WERI-Rb-1 (cell line): ENCODE measurements at regions not wholly inside any gene's neighbourhood (a gene's known extent, or its start where the extent isn't known, plus 50 kb on each side); places are given as distances from the start of the nearest gene placed in this dataset.

Experiments used
- DNase-seq: peaks from one replicate; pipeline ENCODE4 v3.0.0-alpha.2; 2020
- H3K27ac ChIP-seq: fragments of 250-450 bp; sonication (Bioruptor Pico); 2 replicates; pipeline ENCODE4 v1.5.1; 2020; ENCODE audit warnings: mild to moderate bottlenecking, moderate library complexity
- H3K27me3 ChIP-seq: fragments of 250-450 bp; sonication (Bioruptor Pico); 2 replicates; pipeline ENCODE4 v1.5.1; 2021; ENCODE audit warnings: mild to moderate bottlenecking, low read depth, moderate library complexity; ENCODE audit not compliant: insufficient read depth, severe bottlenecking
- H3K36me3 ChIP-seq: fragments of 250-450 bp; sonication (Bioruptor Pico); 2 replicates; pipeline ENCODE4 v1.5.1; 2020; ENCODE audit warnings: mild to moderate bottlenecking, moderate library complexity
- H3K4me3 ChIP-seq: 2 replicates; pipeline ENCODE4 v1.5.1; 2011; ENCODE audit warnings: low read depth, mild to moderate bottlenecking, control low read depth, low read length
- H3K9me3 ChIP-seq: fragments of 250-450 bp; sonication (Bioruptor Pico); 2 replicates; pipeline ENCODE4 v1.5.1; 2021; ENCODE audit warnings: mild to moderate bottlenecking, moderate library complexity; ENCODE audit not compliant: severe bottlenecking
- CTCF ChIP-seq: IDR thresholded peaks from 2 replicates; pipeline ENCODE4 v1.5.1; 2011; ENCODE audit warnings: low read depth, mild to moderate bottlenecking, control low read depth, inconsistent platforms, low read length

GRCh38 chr6:56848105-56848504 is 106.8 kb upstream of the BEND6 start:
- no peaks in the 10 kb centered on the region for H3K27me3 ChIP-seq
- no peak for TF ChIP-seq CTCF
- peaks cover under 1% of the 10 kb centered on the region; the same call in 1 of the 2 replicates for H3K36me3 ChIP-seq
- H3K4me3 ChIP-seq: no peak overlapping the region
- H3K27ac ChIP-seq: no peak overlapping the region
- no peaks in the 10 kb centered on the region for H3K9me3 ChIP-seq
- no peak for DNase-seq

- Histone ChIP-seq H3K27me3 (no peaks in the 10 kb centered on the region), H3K36me3 (peaks cover 4% of the 10 kb centered on the region; the same call in 1 of the 2 replicates), H3K9me3 (no peaks in the 10 kb centered on the region), H3K27ac (no peak overlapping the region), H3K4me3 (no peak overlapping the region)
- DNase-seq: no peak
- no peak for TF ChIP-seq CTCF
Observed at GRCh38 chr6:56845032-56845431, 109.9 kb upstream of the BEND6 start.

- Histone ChIP-seq H3K36me3 (peaks cover 4% of the 10 kb centered on the region; the same call in 1 of the 2 replicates), H3K4me3 (peak overlapping the region; percentile 73), H3K27me3 (no peaks in the 10 kb centered on the region), H3K27ac (peak overlapping the region; percentile 78), H3K9me3 (no peaks in the 10 kb centered on the region)
- peak; percentile 91 for TF ChIP-seq CTCF
- peak; percentile 96 for DNase-seq
Observed at GRCh38 chr6:56843476-56844349, 111.2 kb upstream of the BEND6 start.

GRCh38 chr6:56842686-56843475 is 112.0 kb upstream of the BEND6 start:
- H3K27me3 ChIP-seq: no peaks in the 10 kb centered on the region
- H3K9me3 ChIP-seq: no peaks in the 10 kb centered on the region
- DNase-seq: peak; percentile 77
- 0 out of 2 replicates have a peak, but pooled peaks have one; percentile 6 for TF ChIP-seq CTCF
- H3K27ac ChIP-seq: peak overlapping the region; percentile 78
- H3K4me3 ChIP-seq: peak overlapping the region; percentile 73
- H3K36me3 ChIP-seq: peaks cover 4% of the 10 kb centered on the region; the same call in 1 of the 2 replicates

GRCh38 chr6:56841751-56842150 is 113.2 kb upstream of the BEND6 start:
- no peak for TF ChIP-seq CTCF
- no peak for DNase-seq
- peaks cover 4% of the 10 kb centered on the region; the same call in 1 of the 2 replicates for H3K36me3 ChIP-seq
- no peaks in the 10 kb centered on the region for H3K9me3 ChIP-seq
- H3K4me3 ChIP-seq: peak overlapping the region; percentile 73
- H3K27me3 ChIP-seq: no peaks in the 10 kb centered on the region
- H3K27ac ChIP-seq: no peak overlapping the region
